Transverse colon (tissue), 4 donors: ENCODE measurements at regions not wholly inside any gene's neighbourhood (a gene's known extent, or its start where the extent isn't known, plus 50 kb on each side); places are given as distances from the start of the nearest gene placed in this dataset.

Source experiments
- DNase-seq: peaks from one replicate; pipeline ENCODE4 v3.0.0-alpha.2; 2019
- H3K27ac ChIP-seq, 4 donors: fragments of 200-600 bp; sonication (generic); 2 replicates each; pipeline ENCODE4 v1.5.1; 2016 to 2018; ENCODE audit warnings: inconsistent platforms in 4 of 4
- H3K27me3 ChIP-seq: fragments of 200-600 bp; sonication (generic); 2 replicates; pipeline ENCODE4 v1.5.1; 2017; ENCODE audit warnings: inconsistent platforms
- H3K36me3 ChIP-seq, 4 donors: fragments of 200-600 bp; sonication (generic); 2 replicates each; pipeline ENCODE4 v1.5.1; 2017 to 2019; ENCODE audit warnings: inconsistent platforms in 4 of 4
- H3K4me1 ChIP-seq, 4 donors: fragments of 200-600 bp; sonication (generic); 2 replicates each; pipeline ENCODE4 v1.5.1; 2017 to 2020; ENCODE audit warnings: inconsistent platforms in 4 of 4
- H3K4me3 ChIP-seq, 4 donors: fragments of 200-600 bp; sonication (generic); 1 replicate in 1 of 4; 2 replicates in 3 of 4; pipeline versions ENCODE4 v1.5.1 to v1.6.1; 2017 to 2019; ENCODE audit warnings: inconsistent platforms in 4 of 4
- H3K9me3 ChIP-seq, 2 donors: fragments of 200-600 bp; sonication (generic); 2 replicates each; pipeline ENCODE4 v1.5.1; 2017 to 2019; ENCODE audit warnings: inconsistent platforms in 2 of 2
- EP300 ChIP-seq: sonication (generic); formaldehyde crosslinking; IDR thresholded peaks from one replicate; pipeline ENCODE4 v1.6.1; 2017; ENCODE audit warnings: antibody characterized with exemption, low read depth
- POLR2A ChIP-seq: fragments of 450-650 bp; IDR thresholded peaks from one replicate; pipeline ENCODE4 v1.6.1; 2016; ENCODE audit warnings: antibody characterized with exemption, mild to moderate bottlenecking, moderate library complexity
- POLR2AphosphoS5 ChIP-seq, 3 donors: sonication (generic); formaldehyde crosslinking; IDR thresholded peaks; one replicate each; pipeline ENCODE4 v1.6.1; 2016; ENCODE audit warnings: antibody characterized with exemption in 3 of 3
- WGBS, 2 donors: methylation state at CpG; one replicate each; pipeline ENCODE4 v1.1.5; 2018; ENCODE audit warnings: low coverage in 1 of 2; 5-methylcytosine and 5-hydroxymethylcytosine counted together
- in situ Hi-C, 4 donors: fragments of 200-750 bp; cut with MboI; loops; one replicate each; pipeline versions ENCODE4 v1.15.0 to v1.15.1; 2017; ENCODE audit warnings: low sequenced_read_pairs in 3 of 4, low pct_ligation_motif_present in 1 of 4, low pct_unique_long_range_greater_than_20kb in 1 of 4
- intact Hi-C: fragments of 100-400 bp; cut with DNase I; formaldehyde crosslinking; loops from one replicate; pipeline ENCODE4 v1.15.1; 2023; ENCODE audit warnings: low total_unique reads
- TF ChIP-seq, protein P1 (sequence below), 5 experiments: fragments of 200-600 bp in 3 of 5; fragments of 450-650 bp in 2 of 5; sonication (generic) in 3 of 5; IDR thresholded peaks; 1 replicate in 2 of 5; 2 replicates in 3 of 5; pipeline ENCODE4 v1.5.1; 2016 to 2017; ENCODE audit warnings: antibody characterized with exemption in 5 of 5, inconsistent platforms in 3 of 5, mild to moderate bottlenecking in 2 of 5, moderate library complexity in 1 of 5

DNA sequence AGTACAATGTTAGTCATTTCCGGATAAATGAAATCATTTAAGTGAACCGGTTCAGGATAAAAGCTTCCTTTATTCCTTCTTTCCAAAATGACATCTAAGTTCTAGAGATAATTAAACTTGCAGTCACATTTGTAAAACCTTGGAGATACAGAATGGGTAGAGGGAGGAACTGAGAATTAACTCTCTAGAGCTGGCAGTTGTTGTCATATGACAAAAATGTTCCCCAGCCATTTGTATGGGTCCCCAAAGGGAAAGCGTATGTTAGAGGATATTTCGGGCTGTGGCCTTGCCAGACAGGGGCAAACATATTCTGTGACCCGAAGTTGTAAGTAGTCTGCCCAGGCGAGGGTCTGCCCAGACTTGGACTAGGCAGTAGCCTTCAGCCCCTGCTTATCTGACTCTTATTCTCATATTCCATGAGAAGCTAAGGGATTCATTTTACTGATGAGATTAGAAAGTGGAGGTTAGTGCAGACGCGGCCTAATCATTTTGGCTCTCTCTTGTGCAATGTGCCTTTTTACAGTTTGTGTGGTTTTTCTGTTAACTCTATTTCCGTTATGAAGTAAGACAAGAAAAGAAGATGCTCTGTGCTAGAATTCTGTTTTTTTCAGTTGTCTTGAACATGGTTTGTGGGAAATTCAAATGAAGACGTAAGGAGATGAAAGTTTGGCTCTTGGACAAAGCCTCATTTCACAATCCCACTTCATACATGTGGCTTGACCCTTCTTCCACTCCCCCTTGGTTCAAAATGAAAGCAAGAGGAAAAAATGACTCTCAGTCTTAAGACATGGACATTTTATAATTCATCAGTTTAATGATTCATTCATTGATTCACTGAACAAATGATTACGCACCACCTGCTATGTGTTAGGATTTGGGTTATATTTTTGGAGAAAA, 2394.2 kb upstream of the AGA start:
- H3K27ac ChIP-seq: no peak overlapping the region
- H3K4me1 ChIP-seq: no peaks in the 10 kb centered on the region
- WGBS, 2 donors: 67 to 73% methylated on average over 5 to 11 of the region's 11 CpGs
- no peak for DNase-seq
- no peak for TF ChIP-seq EP300
- TF ChIP-seq POLR2AphosphoS5 (IDR thresholded peaks at IDR 0.05): no peak
- TF ChIP-seq, protein P1, sequence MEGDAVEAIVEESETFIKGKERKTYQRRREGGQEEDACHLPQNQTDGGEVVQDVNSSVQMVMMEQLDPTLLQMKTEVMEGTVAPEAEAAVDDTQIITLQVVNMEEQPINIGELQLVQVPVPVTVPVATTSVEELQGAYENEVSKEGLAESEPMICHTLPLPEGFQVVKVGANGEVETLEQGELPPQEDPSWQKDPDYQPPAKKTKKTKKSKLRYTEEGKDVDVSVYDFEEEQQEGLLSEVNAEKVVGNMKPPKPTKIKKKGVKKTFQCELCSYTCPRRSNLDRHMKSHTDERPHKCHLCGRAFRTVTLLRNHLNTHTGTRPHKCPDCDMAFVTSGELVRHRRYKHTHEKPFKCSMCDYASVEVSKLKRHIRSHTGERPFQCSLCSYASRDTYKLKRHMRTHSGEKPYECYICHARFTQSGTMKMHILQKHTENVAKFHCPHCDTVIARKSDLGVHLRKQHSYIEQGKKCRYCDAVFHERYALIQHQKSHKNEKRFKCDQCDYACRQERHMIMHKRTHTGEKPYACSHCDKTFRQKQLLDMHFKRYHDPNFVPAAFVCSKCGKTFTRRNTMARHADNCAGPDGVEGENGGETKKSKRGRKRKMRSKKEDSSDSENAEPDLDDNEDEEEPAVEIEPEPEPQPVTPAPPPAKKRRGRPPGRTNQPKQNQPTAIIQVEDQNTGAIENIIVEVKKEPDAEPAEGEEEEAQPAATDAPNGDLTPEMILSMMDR (IDR thresholded peaks at IDR 0.05): no peak
- no peak for TF ChIP-seq POLR2A
- no peaks in the 10 kb centered on the region for H3K27me3 ChIP-seq
- intact Hi-C loops: no loop called here
- in situ Hi-C loops: no loop called here
- H3K4me3 ChIP-seq: no peak overlapping the region
- no peaks in the 10 kb centered on the region for H3K9me3 ChIP-seq
- H3K36me3 ChIP-seq: no peaks in the 10 kb centered on the region

DNA sequence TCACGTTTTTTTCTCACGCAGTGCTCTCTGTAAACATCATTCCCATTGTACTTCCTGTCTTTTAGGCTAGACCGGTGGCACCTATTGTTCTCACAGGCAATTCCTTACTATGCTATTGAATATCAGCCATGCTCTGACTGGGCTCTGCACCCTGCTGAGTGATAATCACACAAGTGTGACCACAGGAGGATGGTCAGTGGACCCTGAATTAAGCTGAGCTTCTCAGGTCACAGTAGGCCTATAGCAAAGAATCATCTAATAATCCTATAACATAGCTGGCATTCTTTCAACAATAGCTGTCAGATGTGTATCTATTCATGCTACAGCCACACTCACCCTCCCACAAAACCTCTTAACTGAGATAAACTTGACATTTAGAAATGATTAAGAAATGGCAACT, 2399.8 kb upstream of the TENM3 start:
- intact Hi-C loops: no loop called here
- no peak for TF ChIP-seq POLR2A
- 57 to 58% methylated on average over 2 to 3 of the region's 3 CpGs for WGBS, 2 donors

DNA sequence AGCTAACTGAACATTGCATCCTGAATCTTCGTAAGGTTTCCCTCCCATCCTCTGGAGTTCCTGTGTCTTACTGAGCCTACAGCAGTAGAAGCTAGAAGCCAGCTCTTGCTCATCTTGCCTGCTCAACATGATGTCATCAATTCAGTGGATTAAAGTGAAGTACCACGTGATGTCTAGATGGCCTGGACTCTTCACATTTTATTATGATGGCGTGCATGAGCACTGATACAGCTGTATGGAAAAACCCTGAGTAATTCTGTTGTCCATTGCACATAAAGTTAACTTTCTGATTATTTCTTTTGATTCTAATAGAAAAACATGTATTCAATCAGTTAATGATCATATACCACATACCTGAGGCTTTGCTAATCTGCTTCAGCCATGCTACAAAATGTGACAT, 2387.7 kb upstream of the TENM3 start:
- no peaks in the 10 kb centered on the region for H3K4me1 ChIP-seq
- no peak for DNase-seq
- H3K27ac ChIP-seq: no peak overlapping the region
- in situ Hi-C loops: no loop called here
- H3K4me3 ChIP-seq: no peak overlapping the region
- intact Hi-C loops: no loop called here
- WGBS, 2 donors: 64 to 72% methylated on average over 3 of the region's 3 CpGs
- H3K9me3 ChIP-seq: no peaks in the 10 kb centered on the region
- no peaks in the 10 kb centered on the region for H3K27me3 ChIP-seq
- TF ChIP-seq POLR2A (no peak), EP300 (no peak), POLR2AphosphoS5 (IDR thresholded peaks at IDR 0.05) (no peak)
- TF ChIP-seq, protein P1 (IDR thresholded peaks at IDR 0.05): no peak
- H3K36me3 ChIP-seq: no peaks in the 10 kb centered on the region

More for the DNA sequence above, 2399.8 kb upstream of the TENM3 start:
- no peak overlapping the region for H3K4me3 ChIP-seq
- no peaks in the 10 kb centered on the region for H3K27me3 ChIP-seq
- in situ Hi-C loops: no loop called here
- H3K36me3 ChIP-seq: no peaks in the 10 kb centered on the region
- H3K9me3 ChIP-seq: no peaks in the 10 kb centered on the region
- H3K4me1 ChIP-seq: no peaks in the 10 kb centered on the region
- DNase-seq: no peak
- no peak overlapping the region for H3K27ac ChIP-seq

DNA sequence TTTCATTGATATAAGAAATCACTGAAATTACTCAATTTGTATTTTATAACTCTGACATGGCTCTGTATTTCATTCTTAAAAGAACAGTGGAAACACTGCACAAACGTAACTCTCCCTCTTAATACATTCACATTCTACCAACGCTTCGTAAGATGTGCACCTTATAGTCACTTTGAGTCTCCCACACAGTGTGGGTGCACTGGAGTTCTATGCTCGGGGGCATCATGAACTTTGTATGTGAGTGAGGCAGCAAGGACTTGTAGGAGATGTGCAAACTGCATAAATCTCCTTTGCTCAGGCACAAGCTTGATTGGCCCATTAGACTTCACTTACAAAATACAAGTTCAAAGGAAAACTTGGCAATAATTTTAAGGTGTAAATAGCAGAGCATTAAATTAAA, 2385.0 kb upstream of the TENM3 start:
- WGBS, 2 donors: 77 to 87% methylated on average over 4 of the region's 4 CpGs

More for the DNA sequence above, 2385.0 kb upstream of the TENM3 start:
- Histone ChIP-seq H3K27me3 (no peaks in the 10 kb centered on the region), H3K36me3 (no peaks in the 10 kb centered on the region), H3K9me3 (no peaks in the 10 kb centered on the region), H3K4me3 (no peak overlapping the region), H3K4me1 (no peaks in the 10 kb centered on the region), H3K27ac (no peak overlapping the region)
- no peak for DNase-seq
- in situ Hi-C loops: no loop called here
- intact Hi-C loops: no loop called here
- no peak for TF ChIP-seq POLR2A
- TF ChIP-seq POLR2AphosphoS5 (IDR thresholded peaks at IDR 0.05): no peak
- TF ChIP-seq EP300: no peak
- TF ChIP-seq, protein P1 (IDR thresholded peaks at IDR 0.05): no peak
